ENCODE measurements at regions not wholly inside any gene's neighbourhood (a gene's known extent, or its start where the extent isn't known, plus 50 kb on each side); places are given as distances from the start of the nearest gene placed in this dataset.

DNA sequence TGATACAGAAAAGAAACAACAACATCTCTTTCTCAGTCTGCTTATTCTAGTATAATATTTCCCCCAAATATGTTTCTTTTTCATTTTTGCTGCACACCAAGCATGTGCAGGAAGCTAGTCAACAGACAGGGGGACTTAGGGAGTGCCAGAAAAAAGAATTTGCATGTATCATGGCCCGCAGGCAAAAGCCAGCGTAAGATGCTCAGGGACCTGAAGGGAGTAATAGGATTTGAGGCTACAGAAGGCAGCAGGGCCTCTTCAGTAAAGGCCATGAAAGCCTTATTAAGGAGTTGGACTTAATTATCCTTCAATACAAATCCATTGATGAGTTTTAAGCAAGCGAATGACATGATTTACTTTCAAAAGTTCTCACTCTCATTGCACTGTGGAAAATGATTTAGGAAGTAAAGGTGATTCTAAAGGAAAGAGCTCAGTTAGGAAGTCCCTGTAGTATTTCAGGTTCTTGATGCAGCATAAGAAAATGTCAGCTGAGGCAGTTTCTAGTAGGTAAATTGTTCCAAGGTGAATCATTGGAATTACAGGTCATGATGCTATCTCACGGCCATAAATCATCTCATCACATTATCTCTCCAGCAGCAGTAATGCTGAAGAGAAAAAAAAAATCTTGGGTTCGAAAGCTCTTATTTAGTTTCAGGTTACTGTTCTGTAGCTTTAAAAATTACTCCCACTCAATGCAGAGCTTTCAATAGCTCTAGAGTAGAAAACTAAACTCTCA, 94.8 kb downstream of the PTCHD4 start:
- BruUV-seq (replicated peaks): no TSS peak
- no peak overlapping the region for H3K4me3 ChIP-seq
- intact Hi-C loops (cut with micrococcal nuclease): no loop called here
- no peak overlapping the region for H3K4me2 ChIP-seq (ENCODE audit: insufficient read depth, low read length)
- ChIA-PET POLR2A (no interaction called here), CTCF (ENCODE audit: low intra/inter-chr PET ratio) (no interaction called here)
- no peaks in the 10 kb centered on the region for H3K9me1 ChIP-seq (ENCODE audit: control insufficient read depth, insufficient read depth, low read length)
- no peaks in the 10 kb centered on the region for H3K4me1 ChIP-seq (replicated peaks in 1 of 2; ENCODE audit: control insufficient read depth in 2 of 2, insufficient read depth in 2 of 2, low read length in 2 of 2)
- H2AFZ ChIP-seq (ENCODE audit: low read depth, low read length): no peak overlapping the region
- H3K27me3 ChIP-seq (ENCODE audit: control insufficient read depth in 2 of 2, insufficient read depth in 2 of 2, low read length in 2 of 2): no peaks in the 10 kb centered on the region
- no peaks in the 10 kb centered on the region for H3K79me2 ChIP-seq (ENCODE audit: control insufficient read depth, insufficient read depth, low read length)
- no peak overlapping the region for H3K27ac ChIP-seq (ENCODE audit: extremely low read depth, low read depth, low read length)
- 3% methylated on average over 5 of the region's 5 CpGs for WGBS (ENCODE audit: insufficient coverage, low coverage, missing lambda C conversion rate)
- ATAC-seq (no peak), DNase-seq (ENCODE audit: extremely low read depth in 1 of 4, low spot score in 3 of 4) (no peak), FAIRE-seq (no peak)
- no peaks in the 10 kb centered on the region for H4K20me1 ChIP-seq (replicated peaks; ENCODE audit: control insufficient read depth, insufficient read depth, low read length)
- no peaks in the 10 kb centered on the region; the same call in 1 of the 2 replicates for H3K9me3 ChIP-seq (replicated peaks; ENCODE audit: control insufficient read depth, insufficient read depth, low read depth, low read length)
- H3K36me3 ChIP-seq (ENCODE audit: control insufficient read depth, insufficient read depth, low read length): no peaks in the 10 kb centered on the region
- no peak overlapping the region for H3K9ac ChIP-seq (ENCODE audit: insufficient read depth in 1 of 2, low read depth in 2 of 2, low read length in 2 of 2)
- in situ Hi-C loops (cut with MboI): no loop called here
- TF ChIP-seq MAFF (IDR thresholded peaks at IDR 0.05; ENCODE audit: low read length) (no peak), ZNF274 (IDR thresholded peaks at IDR 0.05; ENCODE audit: borderline replicate concordance, low read depth, low read length) (no peak), POLR2G (IDR thresholded peaks at IDR 0.05; ENCODE audit: low read depth, low read length) (no peak), TARDBP (IDR thresholded peaks at IDR 0.05) (no peak)

DNA sequence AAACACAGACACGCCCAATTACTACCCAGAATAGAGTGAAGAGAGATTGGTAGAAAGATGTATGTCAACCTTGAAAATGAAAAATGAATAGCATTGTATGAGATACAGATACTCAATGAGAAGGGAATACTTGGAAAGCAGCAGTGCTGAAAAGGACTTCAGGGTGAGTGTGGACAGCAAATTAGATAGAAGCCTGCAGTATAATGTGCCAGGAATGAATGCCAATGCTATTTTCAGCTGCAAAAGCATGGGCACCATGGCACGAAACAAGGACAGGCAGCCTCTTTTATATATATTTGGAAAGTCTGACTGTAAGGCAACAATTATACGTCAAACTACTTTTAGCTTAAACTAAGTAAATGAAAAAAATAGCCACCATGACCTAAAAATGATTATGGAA, 118.2 kb downstream of the PTCHD4 start:
- Histone ChIP-seq H3K9ac (ENCODE audit: insufficient read depth in 1 of 2, low read depth in 2 of 2, low read length in 2 of 2) (no peak overlapping the region), H3K36me3 (ENCODE audit: control insufficient read depth, insufficient read depth, low read length) (no peaks in the 10 kb centered on the region), H3K4me2 (ENCODE audit: insufficient read depth, low read length) (no peak overlapping the region), H2AFZ (ENCODE audit: low read depth, low read length) (no peak overlapping the region), H3K27ac (ENCODE audit: extremely low read depth, low read depth, low read length) (no peak overlapping the region), H3K4me1 (replicated peaks in 1 of 2; ENCODE audit: control insufficient read depth in 2 of 2, insufficient read depth in 2 of 2, low read length in 2 of 2) (no peaks in the 10 kb centered on the region), H3K9me3 (replicated peaks; ENCODE audit: control insufficient read depth, insufficient read depth, low read depth, low read length) (no peaks in the 10 kb centered on the region; the same call in 1 of the 2 replicates), H4K20me1 (replicated peaks; ENCODE audit: control insufficient read depth, insufficient read depth, low read length) (no peaks in the 10 kb centered on the region), H3K4me3 (no peak overlapping the region), H3K79me2 (ENCODE audit: control insufficient read depth, insufficient read depth, low read length) (no peaks in the 10 kb centered on the region), H3K27me3 (ENCODE audit: control insufficient read depth in 2 of 2, insufficient read depth in 2 of 2, low read length in 2 of 2) (no peaks in the 10 kb centered on the region), H3K9me1 (ENCODE audit: control insufficient read depth, insufficient read depth, low read length) (no peaks in the 10 kb centered on the region)
- ChIA-PET POLR2A (no interaction called here), CTCF (ENCODE audit: low intra/inter-chr PET ratio) (no interaction called here)
- no peak for DNase-seq (ENCODE audit: extremely low read depth in 1 of 4, low spot score in 3 of 4)
- ATAC-seq: no peak
- BruUV-seq (replicated peaks): no TSS peak
- WGBS (ENCODE audit: insufficient coverage, low coverage, missing lambda C conversion rate): 0% methylated on average over 3 of the region's 3 CpGs
- intact Hi-C loops (cut with micrococcal nuclease) (no loop called here), in situ Hi-C loops (cut with MboI) (no loop called here)
- no peak for FAIRE-seq
- no peak for TF ChIP-seq KLF13 (tag; IDR thresholded peaks at IDR 0.05; ENCODE audit: borderline replicate concordance, low read depth)
- TF ChIP-seq ELF1 (tag; IDR thresholded peaks at IDR 0.05): no peak
- TF ChIP-seq, protein P1, sequence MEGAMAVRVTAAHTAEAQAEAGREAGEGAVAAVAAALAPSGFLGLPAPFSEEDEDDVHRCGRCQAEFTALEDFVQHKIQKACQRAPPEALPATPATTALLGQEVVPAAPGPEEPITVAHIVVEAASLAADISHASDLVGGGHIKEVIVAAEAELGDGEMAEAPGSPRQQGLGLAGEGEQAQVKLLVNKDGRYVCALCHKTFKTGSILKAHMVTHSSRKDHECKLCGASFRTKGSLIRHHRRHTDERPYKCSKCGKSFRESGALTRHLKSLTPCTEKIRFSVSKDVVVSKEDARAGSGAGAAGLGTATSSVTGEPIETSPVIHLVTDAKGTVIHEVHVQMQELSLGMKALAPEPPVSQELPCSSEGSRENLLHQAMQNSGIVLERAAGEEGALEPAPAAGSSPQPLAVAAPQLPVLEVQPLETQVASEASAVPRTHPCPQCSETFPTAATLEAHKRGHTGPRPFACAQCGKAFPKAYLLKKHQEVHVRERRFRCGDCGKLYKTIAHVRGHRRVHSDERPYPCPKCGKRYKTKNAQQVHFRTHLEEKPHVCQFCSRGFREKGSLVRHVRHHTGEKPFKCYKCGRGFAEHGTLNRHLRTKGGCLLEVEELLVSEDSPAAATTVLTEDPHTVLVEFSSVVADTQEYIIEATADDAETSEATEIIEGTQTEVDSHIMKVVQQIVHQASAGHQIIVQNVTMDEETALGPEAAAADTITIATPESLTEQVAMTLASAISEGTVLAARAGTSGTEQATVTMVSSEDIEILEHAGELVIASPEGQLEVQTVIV (CRISPR knock-in tag; IDR thresholded peaks at IDR 0.05; ENCODE audit: borderline replicate concordance): no peak
- TF ChIP-seq, protein P2, sequence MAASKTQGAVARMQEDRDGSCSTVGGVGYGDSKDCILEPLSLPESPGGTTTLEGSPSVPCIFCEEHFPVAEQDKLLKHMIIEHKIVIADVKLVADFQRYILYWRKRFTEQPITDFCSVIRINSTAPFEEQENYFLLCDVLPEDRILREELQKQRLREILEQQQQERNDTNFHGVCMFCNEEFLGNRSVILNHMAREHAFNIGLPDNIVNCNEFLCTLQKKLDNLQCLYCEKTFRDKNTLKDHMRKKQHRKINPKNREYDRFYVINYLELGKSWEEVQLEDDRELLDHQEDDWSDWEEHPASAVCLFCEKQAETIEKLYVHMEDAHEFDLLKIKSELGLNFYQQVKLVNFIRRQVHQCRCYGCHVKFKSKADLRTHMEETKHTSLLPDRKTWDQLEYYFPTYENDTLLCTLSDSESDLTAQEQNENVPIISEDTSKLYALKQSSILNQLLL (CRISPR knock-in tag; IDR thresholded peaks at IDR 0.05; ENCODE audit: borderline replicate concordance): no peak
- TF ChIP-seq ARHGAP35 (IDR thresholded peaks at IDR 0.05; ENCODE audit: partially characterized antibody): no peak
- TF ChIP-seq, protein P3, sequence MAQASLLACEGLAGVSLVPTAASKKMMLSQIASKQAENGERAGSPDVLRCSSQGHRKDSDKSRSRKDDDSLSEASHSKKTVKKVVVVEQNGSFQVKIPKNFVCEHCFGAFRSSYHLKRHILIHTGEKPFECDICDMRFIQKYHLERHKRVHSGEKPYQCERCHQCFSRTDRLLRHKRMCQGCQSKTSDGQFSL (CRISPR knock-in tag; IDR thresholded peaks at IDR 0.05): no peak
- TF ChIP-seq, protein P3 (tag; IDR thresholded peaks at IDR 0.05): no peak
